ENCODE measurements at regions not wholly inside any gene's neighbourhood (a gene's known extent, or its start where the extent isn't known, plus 50 kb on each side); places are given as distances from the start of the nearest gene placed in this dataset.

- TF ChIP-seq, protein P1, sequence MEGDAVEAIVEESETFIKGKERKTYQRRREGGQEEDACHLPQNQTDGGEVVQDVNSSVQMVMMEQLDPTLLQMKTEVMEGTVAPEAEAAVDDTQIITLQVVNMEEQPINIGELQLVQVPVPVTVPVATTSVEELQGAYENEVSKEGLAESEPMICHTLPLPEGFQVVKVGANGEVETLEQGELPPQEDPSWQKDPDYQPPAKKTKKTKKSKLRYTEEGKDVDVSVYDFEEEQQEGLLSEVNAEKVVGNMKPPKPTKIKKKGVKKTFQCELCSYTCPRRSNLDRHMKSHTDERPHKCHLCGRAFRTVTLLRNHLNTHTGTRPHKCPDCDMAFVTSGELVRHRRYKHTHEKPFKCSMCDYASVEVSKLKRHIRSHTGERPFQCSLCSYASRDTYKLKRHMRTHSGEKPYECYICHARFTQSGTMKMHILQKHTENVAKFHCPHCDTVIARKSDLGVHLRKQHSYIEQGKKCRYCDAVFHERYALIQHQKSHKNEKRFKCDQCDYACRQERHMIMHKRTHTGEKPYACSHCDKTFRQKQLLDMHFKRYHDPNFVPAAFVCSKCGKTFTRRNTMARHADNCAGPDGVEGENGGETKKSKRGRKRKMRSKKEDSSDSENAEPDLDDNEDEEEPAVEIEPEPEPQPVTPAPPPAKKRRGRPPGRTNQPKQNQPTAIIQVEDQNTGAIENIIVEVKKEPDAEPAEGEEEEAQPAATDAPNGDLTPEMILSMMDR (IDR thresholded peaks at IDR 0.05; ENCODE audit: borderline replicate concordance, control extremely low read depth, extremely low read depth, insufficient read depth, missing control alignments): no peak
- in situ Hi-C loops (cut with MboI; ENCODE audit: low sequenced_read_pairs, unreplicated experiment): no loop called here
- no peak for DNase-seq (ENCODE audit: low spot score)
Measured at GRCh38 chr10:78433766-78434535, 400.3 kb downstream of the RPS24 start.

DNA sequence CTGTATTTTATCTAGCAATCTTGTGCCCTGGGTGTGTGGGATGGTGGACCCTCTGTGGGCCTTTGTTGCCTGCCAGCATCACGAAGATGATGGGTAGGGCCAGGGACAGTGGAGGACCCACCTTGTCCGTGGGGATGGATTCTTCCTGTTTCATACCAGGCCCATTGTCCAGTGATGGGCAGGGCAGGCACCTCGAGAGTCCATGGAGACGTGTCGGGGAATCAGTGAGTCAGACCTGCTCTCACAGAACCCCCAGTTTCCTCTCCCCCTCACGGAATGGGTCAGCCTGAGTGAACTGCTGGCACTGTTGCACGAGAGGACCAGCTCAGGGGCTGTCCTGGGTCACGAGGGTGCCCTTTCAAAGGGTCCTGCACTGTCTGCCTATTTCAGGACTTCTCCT is 401.2 kb downstream of the RPS24 start:
- DNase-seq (ENCODE audit: low spot score): no peak
- in situ Hi-C loops (cut with MboI; ENCODE audit: low sequenced_read_pairs, unreplicated experiment): no loop called here
- TF ChIP-seq, protein P1 (IDR thresholded peaks at IDR 0.05; ENCODE audit: borderline replicate concordance, control extremely low read depth, extremely low read depth, insufficient read depth, missing control alignments): no peak

DNA sequence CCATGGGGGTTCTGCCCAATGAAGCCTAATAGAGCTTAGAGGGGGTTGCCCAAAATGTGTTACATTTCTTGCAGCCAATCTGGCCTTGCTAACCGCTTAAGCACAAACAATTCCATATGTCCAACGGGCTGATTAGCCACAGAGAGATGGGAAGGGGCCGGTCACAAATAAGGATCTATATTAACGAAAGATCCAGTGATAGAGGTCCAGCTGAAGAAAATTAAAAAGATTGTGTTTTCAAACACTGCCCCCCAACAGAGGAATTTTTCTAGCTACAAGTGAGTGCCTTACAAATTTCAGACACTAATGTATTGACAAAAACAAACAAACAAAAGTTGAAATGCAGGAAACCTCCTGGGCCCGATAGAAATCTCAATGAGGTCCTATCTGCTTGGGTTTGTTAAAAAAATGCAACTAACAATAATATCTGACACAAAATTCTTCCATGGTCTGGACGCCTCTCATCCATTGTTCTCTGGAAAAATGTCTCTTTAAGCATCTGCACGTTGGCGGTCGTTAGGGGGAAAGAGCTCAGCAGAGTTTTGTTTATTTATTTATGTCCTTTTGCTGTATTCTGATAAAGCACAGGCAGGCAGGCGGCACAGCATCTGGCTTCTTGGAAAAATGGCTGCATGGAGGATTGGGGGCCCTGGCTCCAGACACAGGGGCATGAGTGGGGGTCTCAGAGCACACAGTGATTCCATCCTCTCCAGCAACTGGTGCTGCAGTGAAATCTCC is 402.0 kb downstream of the RPS24 start:
- TF ChIP-seq, protein P1 (IDR thresholded peaks at IDR 0.05; ENCODE audit: borderline replicate concordance, control extremely low read depth, extremely low read depth, insufficient read depth, missing control alignments): no peak
- in situ Hi-C loops (cut with MboI; ENCODE audit: low sequenced_read_pairs, unreplicated experiment): no loop called here
- no peak for DNase-seq (ENCODE audit: low spot score)

DNA sequence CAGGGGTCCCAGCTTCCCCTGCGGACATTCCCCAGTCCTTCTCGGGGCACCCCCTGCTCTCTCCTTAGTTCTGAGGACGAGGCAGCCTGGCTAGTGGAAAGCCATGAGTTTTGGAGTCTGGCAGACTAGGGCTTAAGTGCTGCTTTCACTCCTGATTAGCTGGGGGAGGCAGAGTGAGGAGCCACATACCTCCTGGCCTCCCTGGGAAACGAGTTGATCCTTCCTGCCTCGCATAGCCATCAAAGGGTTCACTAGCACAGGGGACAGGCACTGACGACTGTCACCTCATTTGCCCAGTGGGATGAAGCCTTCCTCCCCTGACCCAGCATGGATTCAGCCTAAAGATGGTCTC is 402.5 kb downstream of the RPS24 start:
- DNase-seq (ENCODE audit: low spot score): no peak
- in situ Hi-C loops (cut with MboI; ENCODE audit: low sequenced_read_pairs, unreplicated experiment): no loop called here
- TF ChIP-seq, protein P1 (IDR thresholded peaks at IDR 0.05; ENCODE audit: borderline replicate concordance, control extremely low read depth, extremely low read depth, insufficient read depth, missing control alignments): no peak

DNA sequence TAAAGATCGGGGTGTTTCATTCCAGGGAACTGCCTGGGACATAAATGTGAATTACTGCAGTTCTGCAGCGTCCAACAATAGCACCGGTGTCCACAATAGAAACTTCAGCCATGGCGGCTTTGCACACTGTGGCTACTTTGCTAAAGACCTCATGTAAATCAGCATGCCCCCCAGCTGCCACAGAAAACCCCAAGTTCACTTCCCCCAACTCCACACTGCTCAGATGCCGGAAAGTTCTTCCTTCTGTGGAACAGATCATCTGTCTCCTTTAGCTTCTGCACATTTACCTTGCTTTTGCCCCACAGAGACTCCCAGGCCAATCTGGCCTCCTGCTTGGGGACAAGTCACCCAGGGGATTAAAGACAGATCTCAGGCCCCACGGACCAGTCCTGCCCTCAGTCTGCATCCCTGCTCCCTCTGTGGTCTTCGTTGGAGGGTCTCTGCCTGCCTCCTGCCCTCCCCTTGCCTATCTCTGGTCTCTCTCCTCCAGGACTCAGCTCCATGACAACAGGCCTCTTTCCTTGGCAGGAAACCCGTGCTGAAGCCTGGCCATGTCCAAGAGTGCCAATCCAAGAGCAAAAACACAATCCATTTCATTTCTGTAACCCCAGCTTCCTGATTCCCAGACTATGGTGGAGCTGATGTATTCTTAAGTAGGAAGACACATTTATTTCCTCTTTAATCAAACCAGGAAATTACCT is 403.2 kb downstream of the RPS24 start:
- no peak for DNase-seq (ENCODE audit: low spot score)
- in situ Hi-C loops (cut with MboI; ENCODE audit: low sequenced_read_pairs, unreplicated experiment): no loop called here

GRCh38 chr10:78437407-78437768 is 403.7 kb downstream of the RPS24 start:
- TF ChIP-seq, protein P1 (IDR thresholded peaks at IDR 0.05; ENCODE audit: borderline replicate concordance, control extremely low read depth, extremely low read depth, insufficient read depth, missing control alignments): no peak
- DNase-seq (ENCODE audit: low spot score): no peak
- in situ Hi-C loops (cut with MboI; ENCODE audit: low sequenced_read_pairs, unreplicated experiment): no loop called here

More for the DNA sequence above, 403.2 kb downstream of the RPS24 start:
- TF ChIP-seq, protein P1 (IDR thresholded peaks at IDR 0.05; ENCODE audit: borderline replicate concordance, control extremely low read depth, extremely low read depth, insufficient read depth, missing control alignments): no peak

All from GM13976 (cell line).